GM18867 (cell line): ENCODE measurements at regions not wholly inside any gene's neighbourhood (a gene's known extent, or its start where the extent isn't known, plus 50 kb on each side); places are given as distances from the start of the nearest gene placed in this dataset.
"Not testable (repeated sequence)": the region's sequence is repeated elsewhere in the genome, so short reads cannot be mapped to it uniquely, and the experiment has no call there.

Experiments used
- ATAC-seq: cut with Tn5 transposase; IDR thresholded peaks from one replicate; pipeline ENCODE4 v1.9.1; 2021; ENCODE audit warnings: mild to moderate bottlenecking, moderate library complexity; ENCODE audit not compliant: unreplicated experiment

DNA sequence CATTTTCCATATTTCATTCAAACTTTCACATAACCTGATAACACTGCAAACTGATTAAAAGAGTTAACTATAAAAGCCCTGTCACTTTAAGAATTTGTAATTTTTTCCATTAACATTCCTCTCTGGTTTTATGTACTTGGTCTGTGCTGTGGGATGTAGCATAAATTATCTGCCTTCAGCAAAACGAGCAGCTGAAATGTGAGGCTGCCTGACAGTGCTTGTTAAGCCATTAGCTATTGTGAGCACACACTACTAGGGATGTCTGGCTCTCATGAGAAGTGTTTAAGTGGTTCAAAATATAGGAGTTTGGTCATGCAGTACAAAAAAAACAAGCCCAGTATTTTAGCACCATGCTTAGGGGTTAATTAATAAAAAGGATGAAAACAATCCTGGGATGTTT, 63.0 kb downstream of the HOXA1 start:
- no peak for ATAC-seq

DNA sequence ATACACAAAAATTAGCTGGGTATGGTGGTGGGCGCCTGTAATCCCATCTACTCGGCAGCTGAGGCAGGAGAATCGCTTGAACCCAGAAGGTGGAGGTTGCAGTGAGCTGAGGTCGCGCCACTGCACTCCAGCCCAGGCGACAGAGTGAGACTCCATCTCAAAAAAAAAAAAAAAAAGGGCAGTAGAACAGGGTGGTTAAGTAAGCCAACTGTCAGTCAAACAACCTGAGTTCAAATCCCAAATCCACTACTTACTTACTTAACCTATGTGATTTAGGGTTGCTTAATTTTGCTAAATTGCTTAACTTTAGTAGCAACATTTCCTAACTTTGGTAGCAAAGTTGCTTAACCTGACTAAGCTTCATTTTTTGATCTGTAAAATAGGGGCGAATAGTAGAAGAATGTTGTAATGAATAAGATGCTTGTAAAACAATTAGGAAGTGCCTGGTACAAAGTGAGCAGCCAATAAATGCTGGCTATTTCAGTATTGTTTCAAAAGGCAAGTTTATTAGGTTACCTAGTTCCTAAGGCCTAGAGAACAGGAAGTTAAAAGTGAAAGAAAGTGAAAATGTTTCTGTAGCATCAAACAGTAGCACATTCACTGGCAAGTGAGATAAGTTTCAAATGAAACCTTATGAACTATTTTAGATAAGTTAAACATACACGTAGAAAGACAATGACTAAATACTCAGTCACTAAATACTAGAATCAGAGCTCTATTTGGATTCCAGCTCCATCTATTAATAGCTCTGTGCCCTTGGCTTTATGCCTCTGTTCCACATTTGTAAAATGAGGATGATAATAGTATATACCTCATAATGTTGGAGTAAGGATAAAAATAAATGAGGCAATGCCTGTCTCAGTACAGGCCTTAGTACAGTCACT, 64.3 kb downstream of the HOXA1 start:
- ATAC-seq, result peak; percentile 86

DNA sequence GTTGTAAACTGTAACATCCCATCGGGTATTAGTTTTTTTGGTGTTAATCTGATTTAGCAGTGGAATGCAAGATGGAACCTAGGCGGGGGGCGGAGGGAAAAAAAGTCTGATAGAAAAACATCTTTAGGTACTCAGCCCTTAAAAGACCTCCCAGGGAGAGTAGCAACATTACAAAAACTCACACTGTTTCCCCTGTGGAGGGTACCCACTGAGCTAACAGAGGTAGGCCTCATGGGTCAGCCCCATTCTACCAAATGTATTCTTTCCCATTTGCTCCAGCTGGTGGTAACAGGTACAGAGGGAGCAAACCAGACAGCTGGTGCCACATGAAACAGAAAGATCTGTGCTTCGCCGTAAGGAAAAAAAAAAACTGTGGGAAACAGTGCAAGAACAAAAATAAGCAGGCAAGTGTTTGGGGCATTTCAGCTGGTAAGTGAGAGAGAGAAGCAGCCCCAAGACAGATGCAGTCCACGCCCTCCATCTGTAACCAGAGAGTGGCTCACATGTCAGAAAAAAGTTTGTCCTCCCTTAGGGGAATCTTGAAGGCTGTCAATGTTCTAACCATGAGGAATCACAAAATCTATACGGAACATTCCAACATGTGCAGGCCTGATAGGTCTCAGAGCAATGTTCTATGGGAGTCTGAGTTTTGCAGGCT, 65.3 kb downstream of the HOXA1 start:
- ATAC-seq, result no peak

DNA sequence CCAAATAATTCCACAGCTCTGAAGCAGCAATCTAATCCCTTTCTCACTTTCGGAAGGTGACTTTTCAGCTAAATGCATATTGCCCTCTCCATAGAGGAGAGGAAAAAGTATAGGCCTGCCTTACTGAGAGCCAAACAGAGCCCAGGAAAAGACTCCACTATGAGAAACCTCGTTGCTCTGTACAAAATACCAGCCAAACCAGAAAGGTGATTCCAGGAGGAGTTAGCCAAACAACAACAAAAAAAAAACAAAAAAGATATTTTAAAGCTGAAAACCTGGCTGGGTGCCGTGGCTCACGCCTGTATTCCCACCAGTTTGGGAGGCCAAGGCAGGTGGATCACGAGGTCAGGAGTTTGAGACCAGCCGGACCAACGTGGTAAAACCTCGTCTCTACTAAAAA, 70.5 kb downstream of the HOXA1 start:
- no peak for ATAC-seq

DNA sequence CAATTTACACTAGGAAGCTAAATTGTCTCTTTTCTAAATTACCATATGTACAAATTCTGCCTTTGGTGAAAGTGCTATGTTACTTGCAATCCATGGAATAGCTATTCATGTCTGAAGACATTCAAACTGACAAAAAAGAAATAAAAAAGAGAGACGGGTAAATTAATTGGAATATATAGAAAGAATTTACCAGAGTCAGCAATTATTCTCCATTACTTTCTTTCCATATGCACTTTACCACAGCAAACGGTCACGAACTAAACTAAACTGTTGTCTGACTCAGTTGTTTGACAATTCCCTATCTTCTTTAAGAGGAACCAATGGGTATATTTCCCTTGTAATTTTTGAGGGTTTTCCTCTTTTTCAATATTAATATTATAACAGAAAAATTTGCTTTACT, 85.7 kb downstream of the HOXA1 start:
- no peak for ATAC-seq

DNA sequence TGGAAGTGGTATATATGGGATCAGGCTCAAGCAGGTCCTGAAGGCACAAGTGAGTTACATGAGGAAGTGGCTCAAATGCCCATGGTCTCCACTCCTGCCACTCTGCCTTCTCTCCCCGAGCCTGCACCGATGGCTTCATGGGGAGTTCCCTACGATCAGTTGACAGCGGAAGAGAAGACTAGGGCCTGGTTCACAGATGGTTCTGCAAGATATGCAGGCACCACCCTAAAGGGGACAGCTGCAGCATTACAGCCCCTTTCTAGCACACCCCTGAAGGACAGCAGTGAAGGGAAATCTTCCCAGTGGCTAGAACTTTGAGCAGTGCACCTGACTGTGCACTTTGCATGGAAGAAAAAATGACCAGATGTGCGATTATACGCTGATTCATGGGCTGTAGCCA, 95.3 kb downstream of the HOXA1 start:
- ATAC-seq, result no peak

DNA sequence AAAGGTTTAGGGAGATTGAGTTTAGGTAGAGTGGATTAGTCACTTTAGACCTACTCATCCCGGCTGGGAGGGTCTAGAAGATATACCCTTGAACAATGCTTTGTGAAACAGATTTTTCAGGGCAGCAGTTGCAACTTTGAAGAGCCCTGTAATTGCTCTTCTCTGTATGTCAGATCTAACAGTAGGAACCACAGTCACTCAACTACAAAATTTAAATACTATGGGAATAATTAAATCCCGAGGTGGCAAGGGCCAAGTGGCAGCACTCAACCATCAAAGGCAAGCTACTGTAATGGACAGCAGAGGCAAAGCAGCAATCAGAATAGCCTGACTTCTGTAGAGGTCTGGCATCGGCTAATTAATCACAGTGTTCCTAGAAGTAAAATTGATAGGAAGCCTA, 97.5 kb downstream of the HOXA1 start:
- ATAC-seq, result not testable (repeated sequence)

DNA sequence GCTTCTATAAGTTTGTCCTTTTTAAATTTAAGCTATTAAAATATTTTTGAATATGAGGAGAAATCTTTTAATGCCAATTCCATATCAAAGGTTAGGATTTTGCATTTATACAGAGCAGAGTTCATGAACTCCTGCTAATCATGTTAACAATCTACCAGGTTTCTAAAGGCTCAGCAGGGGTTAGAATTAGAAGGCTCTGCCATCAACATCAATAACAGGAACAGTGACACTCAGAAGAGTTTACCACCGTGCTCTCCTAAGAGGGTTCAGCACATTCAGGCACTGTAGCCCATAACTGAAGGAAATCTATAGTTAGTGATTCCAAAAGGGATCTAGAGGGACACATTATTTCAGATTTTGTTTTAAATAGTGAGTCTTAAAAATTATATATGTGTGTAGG, 100.1 kb downstream of the HOXA1 start:
- ATAC-seq, result no peak

DNA sequence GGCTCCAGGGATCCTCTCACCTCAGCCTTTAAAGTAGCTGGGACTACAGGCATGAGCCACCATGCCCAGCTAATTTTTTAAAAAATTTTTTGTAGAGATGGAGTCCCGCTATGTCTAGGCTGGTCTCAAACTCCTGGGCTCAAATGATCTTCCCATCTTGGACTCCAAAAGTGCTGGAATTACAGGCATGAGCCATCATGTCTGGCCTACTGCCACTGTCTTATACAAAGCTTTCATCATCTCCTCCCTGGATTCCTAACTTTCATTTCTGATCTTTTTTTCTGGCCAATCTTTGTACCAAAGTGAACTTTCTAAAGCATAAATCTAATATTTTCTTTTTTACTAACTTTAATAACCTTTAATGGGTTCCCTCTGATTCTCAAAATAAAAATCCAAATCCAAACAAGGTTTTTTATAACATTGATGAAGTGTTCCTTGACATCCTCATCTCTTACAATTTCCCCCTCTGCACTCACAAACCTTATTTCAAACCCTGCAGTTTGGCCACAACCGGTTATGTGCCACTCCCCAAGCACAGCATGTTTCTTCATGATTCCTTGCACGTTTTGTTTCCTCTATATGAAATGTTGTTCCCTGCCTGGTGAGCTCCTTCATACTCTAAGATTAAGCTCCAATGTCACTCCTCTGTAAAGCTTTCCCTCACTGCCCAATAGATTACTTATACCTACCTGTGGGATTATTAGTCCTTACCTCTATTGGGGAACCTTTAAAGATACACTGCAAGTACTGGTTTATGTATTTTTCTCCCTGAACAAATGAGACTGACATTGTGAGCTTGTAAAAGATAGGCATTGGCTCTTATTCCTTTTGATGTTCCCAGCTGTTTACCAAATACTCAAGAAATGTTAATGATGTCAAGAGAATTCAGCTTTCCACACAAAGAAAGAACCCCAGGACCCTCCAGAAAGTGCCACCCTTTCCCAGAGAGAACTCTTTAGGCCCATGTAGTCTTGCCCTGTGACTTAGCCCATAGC, 101.7 kb downstream of the HOXA1 start:
- no peak for ATAC-seq

DNA sequence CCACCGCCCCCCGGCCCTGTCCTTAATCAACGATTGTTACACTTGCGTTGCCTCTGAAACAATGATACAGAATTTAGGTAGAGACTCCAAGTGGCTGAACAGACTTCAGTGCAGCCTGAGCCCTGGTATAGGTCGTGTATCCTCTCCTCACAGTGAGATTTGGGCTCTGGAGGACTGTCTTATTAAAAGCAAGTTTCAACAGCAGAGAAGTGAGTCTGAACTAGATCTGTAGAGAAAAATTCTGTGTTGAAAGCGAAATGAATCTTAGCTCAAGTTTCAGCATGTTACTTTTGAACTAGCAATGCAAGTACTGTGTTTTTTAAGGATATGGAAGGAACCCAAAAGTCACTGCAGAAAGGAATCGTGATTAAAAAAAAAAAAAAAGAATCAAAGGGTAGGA, 103.1 kb downstream of the HOXA1 start:
- ATAC-seq, result no peak

DNA sequence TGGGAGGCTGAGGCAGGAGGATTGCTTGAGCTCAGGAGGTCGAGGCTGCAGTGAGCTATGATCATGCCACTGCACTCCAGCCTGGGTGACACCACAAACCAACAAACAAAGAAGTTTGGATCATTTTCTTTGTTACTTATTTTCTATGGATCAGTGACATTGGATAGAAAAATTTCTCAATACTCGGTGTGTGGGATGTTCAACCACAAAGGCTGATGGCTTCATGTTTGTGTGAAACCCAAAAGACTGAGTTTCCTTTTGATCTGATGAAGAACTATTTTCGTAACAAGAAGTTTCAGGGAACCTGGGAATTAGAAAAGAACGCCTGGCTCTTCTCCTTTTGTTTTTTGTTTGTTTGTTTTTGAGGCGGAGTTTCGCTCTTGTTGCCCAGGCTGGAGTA, 104.0 kb downstream of the HOXA1 start:
- no peak for ATAC-seq

DNA sequence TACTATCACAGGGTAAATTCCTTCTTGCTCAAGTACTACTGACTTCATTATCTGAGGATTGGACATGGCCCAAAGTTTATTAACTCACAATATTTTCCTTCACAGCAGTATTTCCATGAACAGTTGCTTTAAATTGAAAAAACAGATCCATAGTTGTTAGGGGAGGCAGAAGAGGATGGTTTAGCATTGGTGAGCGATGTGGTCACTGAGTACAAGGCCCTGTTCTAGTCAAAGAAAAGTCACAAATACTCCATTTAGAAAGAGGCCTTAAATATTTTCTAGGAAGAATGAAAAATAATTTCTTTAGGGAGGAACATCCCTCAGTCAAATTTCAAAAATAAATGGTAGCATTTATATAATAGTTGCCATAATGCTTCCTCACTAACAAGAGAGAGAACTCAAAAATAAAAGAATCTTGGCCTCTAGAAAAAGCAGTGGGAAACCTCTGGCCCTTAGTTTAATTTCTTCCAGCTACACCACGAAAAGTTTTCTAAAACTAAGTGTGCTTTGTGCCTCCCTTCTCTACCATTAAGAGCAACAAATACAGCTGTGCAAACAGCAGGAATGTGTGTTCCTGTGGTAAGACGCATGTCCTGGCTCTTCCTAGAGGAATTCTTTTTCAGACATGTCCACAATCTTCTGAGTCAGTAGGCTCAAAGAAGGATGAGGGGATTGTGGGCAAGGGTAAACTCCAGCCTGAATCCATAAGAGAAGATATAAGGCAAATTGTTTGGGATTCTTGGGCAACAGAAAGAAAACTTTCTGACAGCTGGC, 105.7 kb downstream of the HOXA1 start:
- ATAC-seq, result no peak

DNA sequence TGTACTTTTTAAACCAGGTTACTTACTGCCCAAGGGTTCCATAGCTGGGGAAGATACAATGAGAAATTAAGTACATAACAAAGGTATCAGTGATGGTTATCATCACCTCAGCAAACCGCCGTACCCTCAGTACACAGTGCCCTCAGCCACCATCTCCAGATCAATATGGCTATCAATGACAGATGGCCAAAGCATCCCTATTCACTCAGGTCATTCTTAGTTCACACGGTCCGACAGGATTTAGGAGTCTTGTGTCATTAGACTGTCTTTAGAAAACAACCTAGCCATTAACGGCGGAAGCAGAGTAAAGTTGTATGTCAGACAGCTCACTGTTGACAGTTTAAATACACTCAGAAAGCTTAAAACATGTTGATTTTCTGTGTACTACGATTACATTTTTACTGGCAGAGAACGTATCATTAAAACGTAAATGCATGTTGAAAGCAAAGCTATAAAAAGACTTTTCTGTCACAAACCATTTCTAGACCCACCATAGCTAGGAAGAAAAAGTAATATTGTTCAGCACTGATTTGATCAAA, 106.9 kb downstream of the HOXA1 start:
- ATAC-seq, result no peak

DNA sequence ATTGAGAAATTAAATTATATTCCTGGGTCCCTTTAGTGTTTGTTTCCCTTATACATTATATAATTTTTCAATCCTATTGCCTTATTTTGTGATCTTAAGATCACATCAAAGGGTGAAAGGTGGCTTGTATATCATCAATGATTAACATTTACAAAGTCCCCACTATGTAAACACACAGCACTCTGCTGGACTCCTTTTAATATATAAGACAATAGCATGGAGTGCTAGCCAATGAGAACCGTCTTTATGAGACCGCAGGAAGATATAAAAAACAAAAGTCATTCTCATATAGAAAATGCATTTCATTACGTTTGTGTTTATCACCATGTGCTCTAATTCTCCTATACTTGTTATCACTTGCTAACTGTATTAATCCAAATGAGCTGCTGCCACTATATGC, 108.5 kb downstream of the HOXA1 start:
- no peak for ATAC-seq

DNA sequence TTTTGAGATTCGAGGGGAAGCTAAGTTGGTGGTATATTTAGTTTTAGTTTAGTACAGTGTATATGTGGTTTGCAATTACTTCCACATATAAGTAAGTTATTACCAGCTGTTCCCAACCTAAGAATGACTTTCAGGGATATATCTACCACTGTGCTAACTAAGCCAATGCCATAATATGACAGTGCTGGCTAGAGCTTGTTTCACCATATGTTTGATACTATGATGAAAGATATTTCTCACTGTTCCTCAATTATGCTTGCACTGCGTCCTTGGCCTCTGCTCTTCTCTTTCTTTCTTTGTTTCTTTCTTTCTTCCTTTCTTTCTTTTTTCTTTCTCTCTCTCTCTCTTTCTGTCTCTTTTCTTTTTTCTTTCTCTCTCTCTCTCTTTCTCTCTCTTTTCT, 113.8 kb upstream of the SKAP2 start:
- ATAC-seq, result no peak

DNA sequence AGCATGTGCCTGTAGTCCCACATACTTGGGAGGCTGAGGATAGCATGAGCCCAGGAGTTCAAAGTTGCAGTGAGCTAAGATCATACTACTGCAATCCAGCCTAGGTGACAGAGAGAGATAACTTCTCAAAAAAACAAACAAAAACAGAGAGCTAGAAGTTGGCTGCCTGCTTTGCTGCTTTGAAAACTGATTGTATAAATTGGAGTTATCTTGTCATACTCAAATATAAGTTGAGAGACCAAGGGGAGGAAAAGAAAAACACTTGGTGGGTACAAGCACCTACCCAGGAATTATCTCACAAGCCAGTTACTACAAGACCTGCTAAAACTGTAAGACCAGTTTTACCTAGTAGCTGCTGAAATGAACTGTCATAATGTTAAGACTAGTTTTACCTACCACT, 112.5 kb upstream of the SKAP2 start:
- no peak for ATAC-seq

DNA sequence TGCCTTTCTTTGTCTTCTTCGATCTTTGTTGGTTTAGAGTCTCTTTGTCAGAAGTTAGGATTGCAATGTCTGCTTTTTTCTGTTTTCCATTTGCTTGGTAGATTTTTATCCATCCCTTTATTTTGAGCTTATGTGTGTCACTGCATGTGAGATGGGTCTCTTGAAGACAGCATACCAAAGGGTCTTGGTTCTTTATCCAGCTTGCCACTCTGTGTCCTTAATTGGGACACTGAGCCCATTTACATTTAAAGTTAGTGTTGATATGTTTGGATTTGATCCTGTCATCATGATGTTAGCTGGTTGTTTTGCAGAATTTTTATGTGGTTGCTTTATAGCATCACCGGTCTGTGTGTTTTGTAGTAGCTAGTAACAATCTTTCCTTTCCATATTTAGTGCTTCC, 107.5 kb upstream of the SKAP2 start:
- not testable (repeated sequence) for ATAC-seq

DNA sequence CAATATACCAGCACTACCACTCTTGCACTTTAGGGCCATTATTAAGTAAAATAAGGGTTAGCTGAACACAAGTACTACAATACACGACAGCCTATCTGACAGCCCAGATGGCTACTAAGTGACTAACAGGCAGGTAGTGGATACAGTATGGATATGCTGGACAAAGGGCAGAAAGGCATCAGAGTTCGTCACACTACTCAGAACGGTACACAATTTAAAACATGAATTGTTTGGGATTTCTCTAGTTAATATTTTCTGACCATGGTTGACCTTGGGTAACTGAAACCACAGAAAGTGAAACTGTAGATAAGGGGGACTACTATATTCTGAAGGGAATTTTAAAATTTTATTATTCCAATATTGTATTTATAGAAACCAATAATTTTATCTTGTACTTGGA, 101.3 kb upstream of the SKAP2 start:
- ATAC-seq, result no peak

DNA sequence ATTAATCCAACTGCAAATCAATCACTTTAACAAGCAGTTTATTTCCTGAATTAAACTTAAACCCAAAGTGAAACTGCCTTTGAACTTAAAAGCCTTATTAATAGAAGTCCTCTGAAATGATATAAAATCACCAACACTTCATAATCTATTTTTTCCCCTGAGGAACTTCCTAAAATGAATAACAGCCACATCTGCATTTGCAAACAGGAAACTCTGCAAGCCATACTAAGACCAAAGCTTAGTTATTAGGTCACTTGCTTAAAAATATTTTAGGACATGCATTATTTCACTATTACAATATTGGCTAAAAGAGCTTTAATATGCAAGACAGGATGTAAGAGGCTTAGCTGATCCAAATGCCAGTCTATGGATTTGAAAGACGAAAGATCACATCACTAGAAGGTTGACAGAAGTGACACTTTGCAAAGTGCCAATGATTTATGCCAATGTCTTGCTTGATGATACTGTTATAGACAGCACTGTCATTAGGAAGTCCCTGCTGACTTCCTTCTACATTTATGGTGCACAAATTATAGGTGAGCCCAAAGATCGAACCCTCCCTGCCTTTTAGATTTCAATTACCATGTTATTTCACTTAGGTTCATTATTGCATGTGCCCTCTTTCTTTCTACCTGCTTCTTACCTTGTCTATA, 99.9 kb upstream of the SKAP2 start:
- no peak for ATAC-seq

DNA sequence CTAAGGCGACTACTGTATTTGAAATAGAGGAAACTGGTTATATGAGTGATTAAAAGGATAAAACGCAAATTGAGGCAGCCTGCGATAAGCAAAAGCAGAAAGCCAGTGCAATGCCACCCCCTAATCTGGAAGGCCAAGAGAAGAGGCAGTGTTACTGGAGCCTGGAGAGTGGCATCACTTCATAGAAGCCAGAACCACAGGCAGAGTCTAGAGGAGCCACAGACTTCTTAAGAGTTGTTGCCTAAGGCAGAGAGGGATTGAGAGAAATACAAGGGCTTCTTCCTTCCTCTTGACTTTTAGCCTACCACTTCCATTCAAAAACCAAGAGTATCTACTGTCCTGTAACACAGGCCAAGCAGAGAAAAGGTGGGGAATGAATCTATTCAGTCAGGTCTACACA, 94.9 kb upstream of the SKAP2 start:
- ATAC-seq, result no peak
